H1 (cell line): ENCODE measurements at regions not wholly inside any gene's neighbourhood (a gene's known extent, or its start where the extent isn't known, plus 50 kb on each side); places are given as distances from the start of the nearest gene placed in this dataset.

Experiments
- CTCF ChIA-PET: fragments of 300-600 bp; sonication (Branson Sonifier 250); formaldehyde crosslinking; loops from one replicate; lab custom pipeline; 2021; ENCODE audit not compliant: partially characterized antibody; lab: Charles Lee
- POLR2A ChIA-PET: fragments of 300-600 bp; sonication (Branson Sonifier 250); formaldehyde crosslinking; loops from one replicate; lab custom pipeline; 2021; ENCODE audit warnings: inconsistent platforms; ENCODE audit not compliant: partially characterized antibody; lab: Charles Lee
- DNase-seq, 2 experiments: peaks; one replicate each; pipeline versions ENCODE4 v3.0.0 to v3.0.0-alpha.2; 2010 to 2022; ENCODE audit warnings: low spot score in 2 of 2, low read depth in 1 of 2, mixed read lengths in 1 of 2
- FAIRE-seq: peaks from 2 replicates; lab custom pipeline; 2011; peaks lifted over from hg19 to GRCh38; lab: Jason Lieb, UNC
- H2AFZ ChIP-seq: 2 replicates; pipeline ENCODE4 v1.8.1; 2012; ENCODE audit warnings: low read length, inconsistent platforms
- H2AK5ac ChIP-seq: 2 replicates; pipeline ENCODE4 v1.6.1; 2013; ENCODE audit warnings: low read depth, low read length
- H2BK120ac ChIP-seq: replicated peaks from 2 replicates; pipeline ENCODE3; 2013; ENCODE audit warnings: low read depth, low read length, inconsistent platforms
- H2BK12ac ChIP-seq: 2 replicates; pipeline ENCODE4 v1.6.1; 2013; ENCODE audit warnings: low read depth, low read length
- H2BK15ac ChIP-seq: 2 replicates; pipeline ENCODE4 v1.6.1; 2013; ENCODE audit warnings: low read length
- H2BK20ac ChIP-seq: 2 replicates; pipeline ENCODE4 v1.6.1; 2013; ENCODE audit warnings: low read length
- H2BK5ac ChIP-seq: 2 replicates; pipeline ENCODE4 v1.6.1; 2013; ENCODE audit warnings: low read depth, low read length
- H3K14ac ChIP-seq: 2 replicates; pipeline ENCODE4 v1.6.1; 2013; ENCODE audit warnings: inconsistent platforms; ENCODE audit not compliant: insufficient read length
- H3K18ac ChIP-seq: 2 replicates; pipeline ENCODE4 v1.6.1; 2013; ENCODE audit warnings: low read length; ENCODE audit errors: extremely low read depth
- H3K23ac ChIP-seq: 2 replicates; pipeline ENCODE4 v1.6.1; 2013; ENCODE audit warnings: inconsistent platforms; ENCODE audit not compliant: insufficient read length
- H3K23me2 ChIP-seq: 2 replicates; pipeline ENCODE4 v1.6.1; 2013; ENCODE audit warnings: low read depth, low read length
- H3K27ac ChIP-seq: 2 replicates; pipeline ENCODE4 v1.6.1; 2011; ENCODE audit warnings: low read depth, low read length, inconsistent platforms
- H3K27me3 ChIP-seq, 4 experiments: replicated peaks in 1 of 4; 1 replicate in 1 of 4; 2 replicates in 3 of 4; pipeline versions ENCODE4 v1.6.1 to v1.8.1; 2011 to 2013; ENCODE audit warnings: low read length in 3 of 4, mild to moderate bottlenecking in 3 of 4, inconsistent platforms in 2 of 4, mixed read lengths in 2 of 4, moderate library complexity in 1 of 4; ENCODE audit not compliant: control insufficient read depth in 3 of 4, insufficient read depth in 3 of 4; ENCODE audit errors: extremely low read depth in 1 of 4
- H3K36me3 ChIP-seq, 4 experiments: 2 replicates each; pipeline versions ENCODE4 v1.6.1 to v1.8.1; 2011 to 2013; ENCODE audit warnings: mild to moderate bottlenecking in 4 of 4, low read length in 3 of 4, moderate library complexity in 2 of 4, control low read depth in 1 of 4, inconsistent platforms in 1 of 4; ENCODE audit not compliant: insufficient read depth in 4 of 4, control insufficient read depth in 2 of 4
- H3K4ac ChIP-seq: replicated peaks from 2 replicates; pipeline ENCODE3; 2013; ENCODE audit warnings: low read length, low read depth, mixed read lengths, inconsistent platforms; ENCODE audit not compliant: insufficient read length
- H3K4me1 ChIP-seq, 4 experiments: replicated peaks in 1 of 4; 1 replicate in 1 of 4; 2 replicates in 3 of 4; pipeline versions ENCODE4 v1.6.1 to v1.8.1; 2011 to 2013; ENCODE audit warnings: low read length in 3 of 4, inconsistent platforms in 2 of 4, mixed read lengths in 1 of 4; ENCODE audit not compliant: insufficient read depth in 4 of 4, control insufficient read depth in 3 of 4
- H3K4me2 ChIP-seq, 2 experiments: 2 replicates each; pipeline versions ENCODE4 v1.6.1 to v1.8.1; 2011 to 2013; ENCODE audit warnings: low read depth in 2 of 2, low read length in 2 of 2, control low read depth in 1 of 2, inconsistent platforms in 1 of 2, mild to moderate bottlenecking in 1 of 2; ENCODE audit not compliant: insufficient read depth in 1 of 2
- H3K4me3 ChIP-seq, 4 experiments: fragments of 200-600, 300-600 bp in 1 of 4; sonication (generic), shearing (Covaris generic), sonication (Bioruptor Twin) in 1 of 4; 2 replicates each; pipeline versions ENCODE4 v1.5.1 to v1.8.1; 2011 to 2016; ENCODE audit warnings: low read length in 4 of 4, low read depth in 3 of 4, control low read depth in 2 of 4, inconsistent platforms in 2 of 4, mild to moderate bottlenecking in 2 of 4, mixed read lengths in 1 of 4, moderate library complexity in 1 of 4; ENCODE audit not compliant: insufficient read depth in 2 of 4; ENCODE audit errors: extremely low read depth in 1 of 4
- H3K56ac ChIP-seq: replicated peaks from 2 replicates; pipeline ENCODE3; 2013; ENCODE audit warnings: low read depth, mild to moderate bottlenecking, mixed read lengths, low read length, inconsistent platforms; ENCODE audit not compliant: insufficient read length
- H3K79me1 ChIP-seq: 2 replicates; pipeline ENCODE4 v1.6.1; 2013; ENCODE audit warnings: low read depth, low read length, control low read depth
- H3K79me2 ChIP-seq, 2 experiments: 2 replicates each; pipeline versions ENCODE4 v1.6.1 to v1.8.1; 2012 to 2013; ENCODE audit warnings: low read length in 2 of 2, mild to moderate bottlenecking in 2 of 2, inconsistent platforms in 1 of 2; ENCODE audit not compliant: insufficient read depth in 2 of 2, control insufficient read depth in 1 of 2
- H3K9ac ChIP-seq, 4 experiments: replicated peaks in 1 of 4; 1 replicate in 1 of 4; 2 replicates in 3 of 4; pipeline versions ENCODE4 v1.6.1 to v1.8.1; 2011 to 2013; ENCODE audit warnings: low read depth in 3 of 4, low read length in 3 of 4, control low read depth in 2 of 4, mild to moderate bottlenecking in 2 of 4, moderate library complexity in 2 of 4, inconsistent platforms in 1 of 4; ENCODE audit errors: extremely low read depth in 1 of 4
- H3K9me3 ChIP-seq, 2 experiments: 2 replicates each; pipeline versions ENCODE4 v1.6.1 to v1.8.1; 2012 to 2013; ENCODE audit warnings: mild to moderate bottlenecking in 2 of 2, moderate library complexity in 2 of 2, control low read depth in 1 of 2, inconsistent platforms in 1 of 2, low read depth in 1 of 2, low read length in 1 of 2, mixed read lengths in 1 of 2; ENCODE audit not compliant: insufficient read depth in 2 of 2
- H4K20me1 ChIP-seq, 2 experiments: replicated peaks in 1 of 2; 2 replicates each; pipeline versions ENCODE3 to v1.8.1; 2011 to 2013; ENCODE audit warnings: inconsistent platforms in 2 of 2, low read length in 2 of 2, mild to moderate bottlenecking in 1 of 2; ENCODE audit not compliant: insufficient read depth in 2 of 2, control insufficient read depth in 1 of 2
- H4K5ac ChIP-seq: 2 replicates; pipeline ENCODE4 v1.6.1; 2013; ENCODE audit warnings: low read length, low read depth, mixed read lengths, inconsistent platforms; ENCODE audit not compliant: insufficient read length
- H4K8ac ChIP-seq: 2 replicates; pipeline ENCODE4 v1.8.0; 2013; ENCODE audit warnings: mild to moderate bottlenecking, moderate library complexity, low read length, inconsistent platforms; ENCODE audit not compliant: insufficient read depth; ENCODE audit errors: extremely low read depth
- H4K91ac ChIP-seq: replicated peaks from 2 replicates; pipeline ENCODE3; 2013; ENCODE audit warnings: low read length, mixed read lengths, inconsistent platforms; ENCODE audit not compliant: insufficient read length
- ATF2 ChIP-seq: IDR thresholded peaks from 2 replicates; pipeline ENCODE4 v1.6.1; 2012; ENCODE audit warnings: low read length, inconsistent platforms
- CBX5 ChIP-seq: fragments of 300-800, 300-1000 bp; sonication (generic); IDR thresholded peaks from 2 replicates; pipeline ENCODE4 v1.7.1; 2016; ENCODE audit warnings: antibody characterized with exemption, low read length, low read depth
- JUN ChIP-seq: IDR thresholded peaks from 2 replicates; pipeline ENCODE4 v1.6.1; 2011; ENCODE audit warnings: low read depth, mild to moderate bottlenecking, improper control_type of control experiment, low read length
- KDM5A ChIP-seq: fragments of 200-600 bp; IDR thresholded peaks from 2 replicates; pipeline ENCODE4 v1.7.1; 2012; ENCODE audit warnings: mild to moderate bottlenecking, low read length, inconsistent platforms, mixed read lengths
- RAD21 ChIP-seq, 2 experiments: IDR thresholded peaks in 1 of 2; conservative IDR thresholded peaks in 1 of 2; 2 replicates each; pipeline ENCODE4 v1.6.1; 2011; ENCODE audit warnings: low read depth in 2 of 2, low read length in 2 of 2, improper control_type of control experiment in 1 of 2, inconsistent platforms in 1 of 2, mild to moderate bottlenecking in 1 of 2, moderate library complexity in 1 of 2
- RNF2 ChIP-seq: fragments of 200-900, 300-1000 bp; sonication (generic); IDR thresholded peaks from 2 replicates; pipeline ENCODE4 v1.7.1; 2016; ENCODE audit warnings: borderline replicate concordance, low read depth, mild to moderate bottlenecking, antibody characterized with exemption, low read length; ENCODE audit not compliant: poor library complexity, severe bottlenecking; ENCODE audit errors: missing control alignments
- SIRT6 ChIP-seq: IDR thresholded peaks from one replicate; pipeline ENCODE4 v1.7.1; 2012; ENCODE audit warnings: low read length, inconsistent platforms
- TBP ChIP-seq: IDR thresholded peaks from 2 replicates; pipeline ENCODE4 v1.6.1; 2011; ENCODE audit warnings: low read depth, low read length, improper control_type of control experiment
- WGBS, 2 experiments: shearing (Covaris generic) in 1 of 2; methylation state at CpG; one replicate each; pipeline versions ENCODE4 v1.1.6 to v1.1.7; 2013 to 2015; ENCODE audit warnings: low lambda C conversion rate in 2 of 2, mixed read lengths in 2 of 2, inconsistent platforms in 1 of 2, low coverage in 1 of 2, missing lambda C conversion rate in 1 of 2; ENCODE audit not compliant: insufficient replicate concordance in 2 of 2, insufficient coverage in 1 of 2, insufficient read length in 1 of 2; ENCODE audit errors: extremely low coverage in 1 of 2, missing lambda C conversion rate in 1 of 2; 5-methylcytosine and 5-hydroxymethylcytosine counted together

GRCh38 chr4:189800545-189801088, 140.1 kb upstream of the FRG1 start:
- H2BK5ac ChIP-seq, result no peak overlapping the region
- H3K18ac ChIP-seq, result no peak overlapping the region
- H4K5ac ChIP-seq, result no peak overlapping the region
- no peaks in the 10 kb centered on the region; a peak in 2 of 7 replicates for H3K4me1 ChIP-seq
- H3K27ac ChIP-seq, result no peak overlapping the region
- H3K79me1 ChIP-seq, result no peaks in the 10 kb centered on the region
- no peak overlapping the region for H3K9ac ChIP-seq
- no peak overlapping the region for H2BK120ac ChIP-seq
- H3K23me2 ChIP-seq, result no peaks in the 10 kb centered on the region
- H3K23ac ChIP-seq, result no peak overlapping the region
- H2AK5ac ChIP-seq, result no peak overlapping the region
- no peak overlapping the region for H2BK12ac ChIP-seq
- H3K4me3 ChIP-seq, result no peak overlapping the region
- no peak overlapping the region for H4K91ac ChIP-seq
- no peak overlapping the region for H3K4me2 ChIP-seq
- no peak overlapping the region for H2BK20ac ChIP-seq
- H4K20me1 ChIP-seq, result no peaks in the 10 kb centered on the region
- H3K36me3 ChIP-seq, result no peaks in the 10 kb centered on the region
- H3K4ac ChIP-seq, result no peak overlapping the region
- no peaks in the 10 kb centered on the region for H3K79me2 ChIP-seq
- ChIA-PET POLR2A (no interaction called here), CTCF (interaction anchor here (0.6 to 3.2 kb wide), 7 partner anchors 7 to 793 kb away, joined by 3 to 27 read pairs (median 3); no protein-coding TSS in a partner anchor)
- no peaks in the 10 kb centered on the region; a peak in 1 of 4 replicates for H3K9me3 ChIP-seq
- no peak overlapping the region for H2BK15ac ChIP-seq
- no peak overlapping the region for H3K56ac ChIP-seq
- H3K14ac ChIP-seq, result no peak overlapping the region
- FAIRE-seq (no peak), DNase-seq (no peak)
- H4K8ac ChIP-seq, result no peak overlapping the region
- TF ChIP-seq SIRT6 (no peak), RAD21 (IDR thresholded peaks at IDR 0.05 in 1 of 2, conservative IDR thresholded peaks at IDR 0.05 in 1 of 2; ENCODE audit: low read depth in 2 of 2, low read length in 2 of 2) (no peak), KDM5A (no peak), JUN (no peak), RNF2 (no peak), CBX5 (no peak), ATF2 (no peak), TBP (no peak)
- no peaks in the 10 kb centered on the region for H3K27me3 ChIP-seq
- WGBS, 2 experiments, result 95% methylated on average over 5 of the region's 5 CpGs; no CpG with 5 or more reads in 1 of the 2 experiments
- no peak overlapping the region for H2AFZ ChIP-seq
